ENCODE measurements at regions not wholly inside any gene's neighbourhood (a gene's known extent, or its start where the extent isn't known, plus 50 kb on each side); places are given as distances from the start of the nearest gene placed in this dataset.

DNA sequence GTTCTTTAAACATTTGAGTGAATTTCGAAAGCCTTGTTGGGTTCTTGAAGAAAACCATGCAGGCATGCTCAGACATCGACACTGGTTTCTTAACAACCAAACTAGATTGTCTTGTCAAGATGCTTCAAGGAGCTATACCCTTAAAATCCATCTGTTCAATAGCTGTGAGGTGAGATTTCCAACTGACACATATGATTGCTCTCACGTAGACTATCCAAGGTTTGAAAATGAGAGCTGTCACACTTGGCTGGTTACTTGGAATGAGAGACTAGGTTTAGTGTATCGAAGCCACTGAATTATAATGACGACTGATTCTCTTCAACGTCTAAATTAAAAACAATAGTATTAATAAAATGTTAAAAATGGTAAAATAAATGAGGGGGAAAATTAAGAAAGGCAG, 2725.5 kb downstream of the ARAP2 start:
- TF ChIP-seq FOXM1 (IDR thresholded peaks at IDR 0.05; ENCODE audit: borderline replicate concordance, low read depth), result no peak
- no peak for TF ChIP-seq TAF1 (IDR thresholded peaks at IDR 0.05; ENCODE audit: low read depth)
- no peak for TF ChIP-seq CEBPB (IDR thresholded peaks at IDR 0.05)
- no peak for TF ChIP-seq YY1 (IDR thresholded peaks at IDR 0.05; ENCODE audit: low read depth)
- TF ChIP-seq, protein P1, sequence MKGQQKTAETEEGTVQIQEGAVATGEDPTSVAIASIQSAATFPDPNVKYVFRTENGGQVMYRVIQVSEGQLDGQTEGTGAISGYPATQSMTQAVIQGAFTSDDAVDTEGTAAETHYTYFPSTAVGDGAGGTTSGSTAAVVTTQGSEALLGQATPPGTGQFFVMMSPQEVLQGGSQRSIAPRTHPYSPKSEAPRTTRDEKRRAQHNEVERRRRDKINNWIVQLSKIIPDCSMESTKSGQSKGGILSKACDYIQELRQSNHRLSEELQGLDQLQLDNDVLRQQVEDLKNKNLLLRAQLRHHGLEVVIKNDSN (IDR thresholded peaks at IDR 0.05), result no peak
- no peak for TF ChIP-seq EGR1 (IDR thresholded peaks at IDR 0.05)
- TF ChIP-seq ZBTB7A (IDR thresholded peaks at IDR 0.05; ENCODE audit: low read depth), result no peak
- no peak for TF ChIP-seq TCF12 (IDR thresholded peaks at IDR 0.05; ENCODE audit: low read depth)
- no peak for TF ChIP-seq EP300 (IDR thresholded peaks at IDR 0.05; ENCODE audit: borderline replicate concordance)
